ENCODE measurements at regions not wholly inside any gene's neighbourhood (a gene's known extent, or its start where the extent isn't known, plus 50 kb on each side); places are given as distances from the start of the nearest gene placed in this dataset.

DNA sequence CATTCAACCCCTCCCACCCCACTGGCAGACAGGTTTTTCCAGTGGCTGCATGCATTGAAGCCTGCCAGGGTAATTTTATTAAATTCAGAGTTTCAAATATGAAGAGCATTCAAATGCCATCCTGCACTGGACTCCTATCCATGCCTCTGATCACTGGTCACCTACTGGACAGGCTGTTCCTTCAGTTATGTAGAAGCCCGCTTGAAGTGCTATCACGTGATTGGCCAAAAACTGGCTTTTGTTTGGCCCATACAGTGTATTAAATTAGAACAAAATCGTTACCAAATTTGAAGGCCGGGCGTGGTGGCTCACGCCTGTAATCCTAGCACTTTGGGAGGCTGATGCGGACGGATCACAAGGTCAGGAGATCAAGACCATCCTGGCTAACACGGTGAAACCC lies 464.1 kb downstream of the TSN start:
- CTCF ChIA-PET = no interaction called here
- no peak overlapping the region for H3K4me3 Mint-ChIP-seq
- no peaks in the 10 kb centered on the region for H3K9me3 Mint-ChIP-seq

DNA sequence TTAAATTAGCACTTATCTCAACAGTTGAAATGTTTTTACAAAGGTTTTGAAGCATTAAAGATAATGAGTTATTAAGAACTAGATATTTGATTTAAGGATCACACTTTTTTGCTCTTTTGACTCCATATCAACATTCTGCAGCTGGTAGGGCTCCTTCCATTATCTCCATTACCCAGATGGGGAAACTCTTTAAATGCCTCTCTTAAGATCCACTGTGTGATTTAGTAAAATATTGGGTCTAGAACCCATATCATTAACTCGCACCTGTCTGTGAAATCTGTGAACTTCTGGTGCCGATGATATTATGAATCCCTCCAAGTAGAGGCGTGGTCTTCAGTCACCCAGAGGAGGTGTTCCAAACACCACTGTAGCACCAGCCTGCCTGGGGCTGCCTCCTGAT lies 466.2 kb downstream of the TSN start:
- no peak for DNase-seq
- CTCF ChIA-PET = no interaction called here
- no peak overlapping the region for H3K4me3 Mint-ChIP-seq
- H3K36me3 Mint-ChIP-seq = no peaks in the 10 kb centered on the region
- H3K27ac Mint-ChIP-seq = no peak overlapping the region
- H3K9me3 Mint-ChIP-seq = no peaks in the 10 kb centered on the region
- H3K4me1 Mint-ChIP-seq = no peaks in the 10 kb centered on the region
- no peaks in the 10 kb centered on the region for H3K27me3 Mint-ChIP-seq

More for the DNA sequence above, 464.1 kb downstream of the TSN start:
- no peak for DNase-seq
- H3K36me3 Mint-ChIP-seq = no peaks in the 10 kb centered on the region
- no peak overlapping the region for H3K27ac Mint-ChIP-seq
- no peaks in the 10 kb centered on the region for H3K4me1 Mint-ChIP-seq
- H3K27me3 Mint-ChIP-seq = no peaks in the 10 kb centered on the region

DNA sequence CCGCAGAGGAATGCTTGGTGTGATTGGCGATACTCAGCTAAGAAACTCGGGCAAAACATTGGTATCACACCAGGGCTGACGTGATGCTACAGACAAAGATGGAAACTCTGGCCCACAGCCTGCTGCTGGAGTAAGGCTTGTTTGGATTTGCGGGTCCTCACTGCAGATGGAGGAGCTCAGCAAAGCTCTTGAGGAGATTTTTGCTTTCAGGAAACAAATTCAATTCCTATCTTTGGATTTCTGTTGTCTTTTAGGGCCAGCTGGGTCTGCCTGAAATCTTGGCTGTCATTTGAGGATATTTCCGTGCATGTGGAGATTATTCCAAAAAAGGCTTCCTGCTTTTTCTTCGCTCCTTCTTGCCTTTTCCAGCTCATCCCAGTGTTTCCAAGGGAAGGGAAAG lies 475.8 kb downstream of the TSN start:
- H3K4me3 Mint-ChIP-seq = no peak overlapping the region
- no peaks in the 10 kb centered on the region for H3K27me3 Mint-ChIP-seq
- H3K27ac Mint-ChIP-seq = no peak overlapping the region
- no peaks in the 10 kb centered on the region for H3K36me3 Mint-ChIP-seq
- peaks cover 1% of the 10 kb centered on the region for H3K9me3 Mint-ChIP-seq
- DNase-seq = no peak
- H3K4me1 Mint-ChIP-seq = no peaks in the 10 kb centered on the region
- CTCF ChIA-PET = no interaction called here

DNA sequence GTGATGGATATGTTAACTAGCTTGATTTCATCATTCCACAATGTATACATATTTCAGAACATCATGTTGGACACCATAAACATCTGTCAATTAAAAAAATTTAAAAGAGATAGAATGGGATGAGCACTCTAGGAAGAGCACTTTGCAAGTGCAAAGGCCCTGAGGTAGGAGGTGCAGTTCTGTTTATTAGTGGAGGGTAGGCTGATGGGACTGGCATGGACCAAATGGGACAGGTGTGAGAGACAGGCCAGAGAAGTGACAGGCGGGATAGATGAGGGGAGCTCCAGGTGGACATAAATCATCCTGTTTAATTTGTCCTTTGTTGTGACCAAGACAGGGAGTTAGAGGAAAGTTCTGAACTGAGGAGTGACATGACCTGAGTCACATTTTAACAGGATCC lies 477.9 kb downstream of the TSN start:
- Mint-ChIP-seq H3K27ac (no peak overlapping the region), H3K9me3 (no peaks in the 10 kb centered on the region), H3K4me1 (no peaks in the 10 kb centered on the region), H3K36me3 (no peaks in the 10 kb centered on the region), H3K4me3 (no peak overlapping the region), H3K27me3 (no peaks in the 10 kb centered on the region)
- CTCF ChIA-PET = no interaction called here
- DNase-seq = no peak

DNA sequence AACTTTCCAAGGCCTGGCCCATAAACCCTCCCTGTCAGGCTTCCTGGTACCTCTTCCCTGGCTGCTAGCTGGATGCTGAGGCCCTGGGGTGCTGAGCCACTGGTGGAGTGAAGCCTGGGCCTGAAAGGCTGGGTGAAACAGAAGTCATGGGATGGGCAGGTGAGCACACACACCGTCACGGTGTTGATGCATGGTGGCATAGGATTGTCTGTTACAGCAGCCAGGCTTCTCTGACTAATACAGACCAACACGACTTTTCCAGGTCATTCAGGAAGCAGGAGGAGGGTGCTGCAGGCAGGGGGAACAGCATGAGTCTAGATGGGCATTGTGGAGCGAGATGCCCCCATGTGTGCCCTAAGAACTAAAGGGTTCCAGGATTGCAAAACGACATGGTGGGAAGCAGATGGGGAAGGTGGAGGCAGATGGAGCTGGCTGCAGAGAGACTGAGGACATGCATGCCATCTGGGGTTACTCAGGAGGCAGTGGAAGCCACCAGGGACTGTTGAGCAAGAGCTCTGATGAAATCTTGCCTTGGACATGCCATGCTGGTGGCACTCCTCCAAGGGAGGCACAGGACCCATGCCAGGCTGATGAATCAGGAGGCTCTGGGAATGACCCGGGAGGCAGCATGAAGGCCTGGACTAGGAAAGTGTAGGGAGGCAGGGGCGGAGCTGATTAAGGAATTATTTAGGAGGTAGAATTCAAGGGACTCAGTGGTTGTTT lies 480.9 kb downstream of the TSN start:
- H3K27me3 Mint-ChIP-seq = no peaks in the 10 kb centered on the region
- no peak for DNase-seq
- H3K4me1 Mint-ChIP-seq = no peaks in the 10 kb centered on the region
- no peaks in the 10 kb centered on the region for H3K9me3 Mint-ChIP-seq
- H3K27ac Mint-ChIP-seq = no peak overlapping the region
- H3K36me3 Mint-ChIP-seq = no peaks in the 10 kb centered on the region
- no peak overlapping the region for H3K4me3 Mint-ChIP-seq
- CTCF ChIA-PET = no interaction called here

DNA sequence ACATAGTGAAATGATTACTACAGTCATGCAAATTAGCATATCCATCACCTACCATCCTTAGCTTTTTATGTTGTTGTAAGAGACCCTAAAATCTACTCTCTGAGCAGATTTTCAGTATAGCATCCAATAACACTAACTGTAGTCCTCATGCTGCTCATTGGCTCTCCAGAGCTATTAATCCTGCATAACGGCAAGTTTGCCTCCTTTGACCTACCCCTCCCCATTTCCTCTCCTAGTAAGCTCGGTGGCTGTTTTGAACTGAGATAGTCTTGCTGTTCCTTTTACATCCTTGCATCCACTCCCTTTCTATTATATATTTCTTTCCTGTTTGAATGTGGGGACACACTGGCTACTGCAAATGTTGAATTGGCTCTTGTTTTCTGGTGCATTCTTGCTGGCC lies 481.5 kb downstream of the TSN start:
- CTCF ChIA-PET = no interaction called here
- H3K27me3 Mint-ChIP-seq = no peaks in the 10 kb centered on the region
- H3K4me3 Mint-ChIP-seq = no peak overlapping the region
- no peak for DNase-seq
- H3K27ac Mint-ChIP-seq = no peak overlapping the region
- H3K9me3 Mint-ChIP-seq = no peaks in the 10 kb centered on the region
- H3K4me1 Mint-ChIP-seq = no peaks in the 10 kb centered on the region
- H3K36me3 Mint-ChIP-seq = no peaks in the 10 kb centered on the region

DNA sequence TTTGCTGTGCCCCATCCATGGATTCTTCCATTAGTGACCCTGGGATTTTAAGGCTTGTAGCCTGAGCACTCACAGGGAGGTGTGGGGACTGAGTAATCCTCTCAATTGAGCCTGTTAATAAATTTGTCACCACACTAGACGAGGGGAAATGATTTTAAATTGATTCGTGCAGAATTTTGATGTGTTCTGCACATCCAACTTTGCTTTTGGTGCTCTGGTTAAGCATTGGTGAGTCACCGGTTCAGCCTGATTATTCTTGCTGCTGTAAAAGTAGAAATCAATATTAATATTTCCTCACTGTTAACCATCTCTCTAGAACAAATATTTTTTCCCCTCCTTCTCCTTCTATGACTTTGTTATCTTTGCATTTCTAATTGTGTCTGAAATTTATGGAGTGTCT lies 482.0 kb downstream of the TSN start:
- DNase-seq = no peak
- no peak overlapping the region for H3K27ac Mint-ChIP-seq
- H3K4me3 Mint-ChIP-seq = no peak overlapping the region
- no peaks in the 10 kb centered on the region for H3K27me3 Mint-ChIP-seq
- H3K9me3 Mint-ChIP-seq = no peaks in the 10 kb centered on the region
- H3K4me1 Mint-ChIP-seq = no peaks in the 10 kb centered on the region
- no peaks in the 10 kb centered on the region for H3K36me3 Mint-ChIP-seq
- CTCF ChIA-PET = no interaction called here

DNA sequence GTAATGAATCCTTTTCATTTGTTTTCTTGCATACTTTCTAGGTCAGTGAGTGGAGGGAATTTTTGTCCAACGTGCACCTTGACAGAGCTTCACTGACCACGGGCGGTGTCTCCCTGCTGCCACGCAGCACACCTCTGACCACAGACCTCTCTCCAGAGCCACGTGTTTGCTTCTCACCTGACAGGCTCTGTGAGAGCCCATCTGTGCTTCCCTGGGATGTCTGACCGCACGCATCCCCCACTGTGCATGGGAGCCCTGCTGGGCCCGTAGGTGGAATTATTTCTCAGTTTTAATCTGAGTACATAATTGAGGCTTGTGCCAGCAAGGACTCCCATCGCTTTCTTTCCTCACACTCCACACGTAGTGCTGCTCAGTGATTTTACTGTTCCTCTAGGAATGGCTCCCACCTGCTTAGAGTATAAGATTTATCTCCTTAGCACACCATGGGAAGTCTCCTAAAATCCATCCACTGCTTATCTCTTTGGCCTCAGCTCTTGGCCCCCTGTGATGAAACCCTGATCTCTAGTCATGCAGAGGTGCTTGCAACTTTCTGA lies 482.6 kb downstream of the TSN start:
- Mint-ChIP-seq H3K4me1 (no peaks in the 10 kb centered on the region), H3K27ac (no peak overlapping the region), H3K27me3 (no peaks in the 10 kb centered on the region), H3K4me3 (no peak overlapping the region), H3K9me3 (no peaks in the 10 kb centered on the region), H3K36me3 (no peaks in the 10 kb centered on the region)
- CTCF ChIA-PET = no interaction called here
- no peak for DNase-seq

DNA sequence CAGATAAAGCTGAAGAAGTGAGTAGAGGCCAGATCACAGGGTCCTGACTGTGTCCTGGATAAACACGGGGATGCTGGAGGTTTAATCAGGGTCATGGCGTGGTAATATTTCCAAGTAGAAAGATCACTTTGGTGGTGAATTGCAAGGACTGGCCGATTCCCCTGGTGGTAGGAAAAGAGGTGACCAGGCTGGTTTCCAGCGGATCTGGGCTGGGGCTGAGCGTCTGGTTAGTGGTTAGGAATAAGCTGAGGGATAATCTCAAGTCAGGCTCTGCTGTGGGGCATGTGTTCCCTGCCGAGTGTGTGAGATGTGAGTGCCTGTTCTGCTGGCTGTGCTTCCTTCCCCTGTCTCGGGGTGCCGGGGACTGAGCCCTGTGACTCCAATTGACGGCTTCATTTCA lies 484.0 kb downstream of the TSN start:
- Mint-ChIP-seq H3K27ac (no peak overlapping the region), H3K9me3 (no peaks in the 10 kb centered on the region), H3K4me3 (no peak overlapping the region), H3K4me1 (no peaks in the 10 kb centered on the region), H3K27me3 (no peaks in the 10 kb centered on the region), H3K36me3 (no peaks in the 10 kb centered on the region)
- DNase-seq = no peak
- CTCF ChIA-PET = no interaction called here

DNA sequence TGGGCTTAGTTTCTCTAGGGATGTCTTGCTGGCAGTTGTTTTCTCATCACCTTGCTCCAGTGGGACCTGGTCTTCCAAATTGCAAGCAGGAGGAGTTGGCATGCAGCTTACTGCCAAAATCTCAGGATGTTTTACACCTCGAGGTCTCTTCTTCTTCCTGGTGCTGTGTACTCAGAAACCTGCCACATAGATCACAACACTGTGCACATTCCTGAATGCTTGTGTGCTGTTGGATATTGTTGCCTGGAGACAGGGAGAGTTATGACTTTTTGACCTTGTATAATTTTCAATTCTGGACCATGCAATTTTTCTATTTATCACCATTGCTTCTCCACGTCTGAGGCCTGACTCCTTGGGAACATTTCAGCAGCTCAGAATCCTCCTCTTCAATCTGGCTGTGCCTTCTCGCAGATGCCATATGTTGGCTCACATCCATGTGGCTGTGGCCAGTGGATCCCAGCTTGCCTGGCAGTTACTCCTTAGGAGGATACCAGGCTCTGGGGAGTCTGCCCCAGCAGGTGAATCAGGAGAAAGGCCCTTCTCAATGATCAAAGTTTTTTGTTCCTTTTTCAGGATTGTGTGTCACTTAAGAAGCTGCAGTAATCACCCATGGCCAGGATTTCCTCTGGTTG lies 489.3 kb downstream of the TSN start:
- Mint-ChIP-seq H3K36me3 (no peaks in the 10 kb centered on the region), H3K27me3 (peaks cover 3% of the 10 kb centered on the region), H3K27ac (no peak overlapping the region), H3K4me1 (no peaks in the 10 kb centered on the region), H3K9me3 (no peaks in the 10 kb centered on the region), H3K4me3 (no peak overlapping the region)
- no peak for DNase-seq
- CTCF ChIA-PET = no interaction called here

DNA sequence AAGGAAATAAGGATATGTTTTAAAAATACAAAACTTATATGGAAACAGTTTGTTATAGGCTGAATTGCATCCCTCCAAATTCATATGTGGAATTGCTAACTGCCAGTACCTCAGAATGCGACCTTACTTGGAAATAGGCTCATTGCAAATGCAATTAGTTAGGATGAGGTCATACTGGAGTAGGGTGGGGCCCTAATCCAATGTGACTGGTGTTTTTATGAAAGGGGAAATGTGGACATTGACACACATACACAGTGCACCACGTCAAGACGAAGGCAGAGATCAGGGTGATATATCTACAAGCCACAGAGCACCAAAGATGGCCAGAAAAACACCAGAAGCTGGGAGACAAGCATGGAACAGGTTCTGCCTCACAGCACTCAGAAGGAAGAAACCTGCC lies 494.2 kb downstream of the TSN start:
- Mint-ChIP-seq H3K36me3 (no peaks in the 10 kb centered on the region), H3K4me1 (no peaks in the 10 kb centered on the region), H3K9me3 (no peaks in the 10 kb centered on the region), H3K27me3 (peaks cover 3% of the 10 kb centered on the region), H3K27ac (no peak overlapping the region), H3K4me3 (no peak overlapping the region)
- DNase-seq = no peak
- CTCF ChIA-PET = no interaction called here

DNA sequence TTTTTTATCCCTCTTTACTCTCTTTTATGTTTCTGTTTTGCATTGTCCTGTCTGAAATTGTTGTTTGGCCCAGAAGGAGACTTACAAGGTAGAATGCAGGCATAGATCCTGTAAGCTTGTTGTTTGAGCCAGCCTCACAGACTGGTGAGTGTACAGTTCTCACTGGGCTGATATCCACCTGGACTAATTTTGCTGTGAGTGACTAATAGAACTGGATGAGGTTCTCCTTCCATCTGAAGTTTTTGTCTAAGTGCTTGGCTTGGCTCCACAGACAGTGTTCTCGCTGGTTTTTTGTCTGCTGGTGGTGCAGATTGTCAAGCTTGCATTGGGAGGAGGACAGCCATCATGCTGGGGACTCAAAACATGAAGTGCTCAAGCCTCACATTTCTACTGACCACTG lies 495.7 kb downstream of the TSN start:
- Mint-ChIP-seq H3K9me3 (no peaks in the 10 kb centered on the region), H3K27me3 (no peaks in the 10 kb centered on the region), H3K4me3 (no peak overlapping the region), H3K36me3 (no peaks in the 10 kb centered on the region), H3K4me1 (no peaks in the 10 kb centered on the region), H3K27ac (no peak overlapping the region)
- CTCF ChIA-PET = no interaction called here
- no peak for DNase-seq

DNA sequence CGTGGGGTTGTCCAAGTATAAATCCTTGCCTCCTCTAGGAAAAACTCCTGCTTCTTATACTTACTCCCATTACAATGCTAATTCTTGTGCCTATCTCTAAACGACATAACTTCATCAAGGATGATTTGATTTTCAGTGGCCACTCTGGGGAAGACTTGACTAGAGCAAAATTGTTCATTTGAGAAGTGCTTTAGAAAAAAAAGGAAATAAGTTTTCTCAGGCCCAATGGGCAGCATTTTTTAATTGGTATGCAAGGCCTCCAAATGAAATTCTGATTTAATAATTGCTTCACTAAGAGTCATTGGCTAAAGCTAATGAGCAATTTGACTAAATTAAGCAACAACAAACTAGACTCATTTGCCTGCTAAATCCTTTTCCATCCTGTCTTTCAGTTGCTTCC lies 496.1 kb downstream of the TSN start:
- CTCF ChIA-PET = no interaction called here
- Mint-ChIP-seq H3K27ac (no peak overlapping the region), H3K36me3 (no peaks in the 10 kb centered on the region)

DNA sequence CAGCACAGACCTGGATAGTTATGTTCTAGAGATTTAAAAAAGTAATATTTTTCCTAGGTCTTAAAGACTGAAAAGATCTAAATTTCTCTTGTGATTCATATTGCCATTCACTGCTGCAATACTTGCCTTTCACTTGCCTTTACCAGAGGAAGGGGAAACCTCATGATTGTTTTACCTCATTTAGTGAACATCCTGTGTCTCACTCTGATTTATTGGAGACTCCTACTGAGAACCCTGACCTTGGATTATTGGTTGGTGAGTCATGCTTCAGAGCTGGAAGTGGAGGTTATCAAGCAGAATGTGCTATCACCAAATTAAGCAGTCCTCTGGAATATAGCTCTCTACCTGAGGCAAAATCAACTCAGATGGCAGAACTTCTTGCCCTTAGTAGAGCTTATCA lies 500.5 kb downstream of the TSN start:
- Mint-ChIP-seq H3K4me3 (no peak overlapping the region), H3K27ac (no peak overlapping the region), H3K27me3 (no peaks in the 10 kb centered on the region), H3K4me1 (no peaks in the 10 kb centered on the region), H3K36me3 (no peaks in the 10 kb centered on the region), H3K9me3 (no peaks in the 10 kb centered on the region)
- DNase-seq = no peak
- CTCF ChIA-PET = no interaction called here

More for the DNA sequence above, 496.1 kb downstream of the TSN start:
- H3K4me1 Mint-ChIP-seq = no peaks in the 10 kb centered on the region
- H3K4me3 Mint-ChIP-seq = no peak overlapping the region
- no peaks in the 10 kb centered on the region for H3K27me3 Mint-ChIP-seq
- no peaks in the 10 kb centered on the region for H3K9me3 Mint-ChIP-seq
- DNase-seq = no peak

DNA sequence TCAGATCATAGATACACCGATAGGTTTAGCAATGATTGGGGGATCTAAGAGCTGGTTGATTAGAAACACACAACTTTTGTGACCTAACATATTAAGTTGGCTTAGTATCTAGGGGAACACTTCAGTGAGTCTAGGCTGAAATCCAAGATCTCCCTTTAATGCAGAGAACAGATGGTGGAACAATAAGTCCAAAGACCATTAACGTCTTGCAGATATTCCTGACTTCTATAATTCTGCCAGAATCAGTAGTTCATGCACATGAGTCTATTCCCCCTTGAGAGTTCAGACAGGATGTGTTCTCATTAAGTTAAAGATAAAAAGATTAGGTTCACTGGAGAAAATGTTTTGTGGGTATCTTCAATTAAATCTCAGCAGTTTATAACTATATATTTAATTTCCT lies 506.5 kb downstream of the TSN start:
- H3K9me3 Mint-ChIP-seq = peaks cover 2% of the 10 kb centered on the region
- no peaks in the 10 kb centered on the region for H3K4me1 Mint-ChIP-seq
- CTCF ChIA-PET = no interaction called here
- no peak overlapping the region for H3K4me3 Mint-ChIP-seq
- no peaks in the 10 kb centered on the region for H3K27me3 Mint-ChIP-seq
- H3K27ac Mint-ChIP-seq = no peak overlapping the region
- no peaks in the 10 kb centered on the region for H3K36me3 Mint-ChIP-seq
- no peak for DNase-seq

Data from activated naive CD4-positive, alpha-beta T cell treated with anti-CD3 and anti-CD28 coated beads, Interleukin-2, amount 10 ng/mL, durations not matched to agents 7 days and 5 days (primary cell).